Fibroblast of villous mesenchyme (primary cell): ENCODE measurements at regions not wholly inside any gene's neighbourhood (a gene's known extent, or its start where the extent isn't known, plus 50 kb on each side); places are given as distances from the start of the nearest gene placed in this dataset.
A peak's percentile ranks its signal among the peaks of the same experiment; 100 is the strongest.

Source experiments
- DNase-seq: peaks from one replicate; pipeline ENCODE4 v3.0.0-alpha.2; 2010; ENCODE audit warnings: low read depth
- H3K4me3 ChIP-seq: 2 replicates; pipeline ENCODE4 v1.5.1; 2011; ENCODE audit warnings: low read depth, mild to moderate bottlenecking, low read length
- TF ChIP-seq, protein P1 (sequence below): IDR thresholded peaks from 2 replicates; pipeline ENCODE4 v1.5.1; 2012; ENCODE audit warnings: low read depth, mild to moderate bottlenecking, low read length; ENCODE audit not compliant: insufficient read depth

GRCh38 chr19:29104605-29105241 lies 108.2 kb downstream of the UQCRFS1 start:
- H3K4me3 ChIP-seq = no peak overlapping the region
- TF ChIP-seq, protein P1, sequence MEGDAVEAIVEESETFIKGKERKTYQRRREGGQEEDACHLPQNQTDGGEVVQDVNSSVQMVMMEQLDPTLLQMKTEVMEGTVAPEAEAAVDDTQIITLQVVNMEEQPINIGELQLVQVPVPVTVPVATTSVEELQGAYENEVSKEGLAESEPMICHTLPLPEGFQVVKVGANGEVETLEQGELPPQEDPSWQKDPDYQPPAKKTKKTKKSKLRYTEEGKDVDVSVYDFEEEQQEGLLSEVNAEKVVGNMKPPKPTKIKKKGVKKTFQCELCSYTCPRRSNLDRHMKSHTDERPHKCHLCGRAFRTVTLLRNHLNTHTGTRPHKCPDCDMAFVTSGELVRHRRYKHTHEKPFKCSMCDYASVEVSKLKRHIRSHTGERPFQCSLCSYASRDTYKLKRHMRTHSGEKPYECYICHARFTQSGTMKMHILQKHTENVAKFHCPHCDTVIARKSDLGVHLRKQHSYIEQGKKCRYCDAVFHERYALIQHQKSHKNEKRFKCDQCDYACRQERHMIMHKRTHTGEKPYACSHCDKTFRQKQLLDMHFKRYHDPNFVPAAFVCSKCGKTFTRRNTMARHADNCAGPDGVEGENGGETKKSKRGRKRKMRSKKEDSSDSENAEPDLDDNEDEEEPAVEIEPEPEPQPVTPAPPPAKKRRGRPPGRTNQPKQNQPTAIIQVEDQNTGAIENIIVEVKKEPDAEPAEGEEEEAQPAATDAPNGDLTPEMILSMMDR = no peak
- no peak for DNase-seq

DNA sequence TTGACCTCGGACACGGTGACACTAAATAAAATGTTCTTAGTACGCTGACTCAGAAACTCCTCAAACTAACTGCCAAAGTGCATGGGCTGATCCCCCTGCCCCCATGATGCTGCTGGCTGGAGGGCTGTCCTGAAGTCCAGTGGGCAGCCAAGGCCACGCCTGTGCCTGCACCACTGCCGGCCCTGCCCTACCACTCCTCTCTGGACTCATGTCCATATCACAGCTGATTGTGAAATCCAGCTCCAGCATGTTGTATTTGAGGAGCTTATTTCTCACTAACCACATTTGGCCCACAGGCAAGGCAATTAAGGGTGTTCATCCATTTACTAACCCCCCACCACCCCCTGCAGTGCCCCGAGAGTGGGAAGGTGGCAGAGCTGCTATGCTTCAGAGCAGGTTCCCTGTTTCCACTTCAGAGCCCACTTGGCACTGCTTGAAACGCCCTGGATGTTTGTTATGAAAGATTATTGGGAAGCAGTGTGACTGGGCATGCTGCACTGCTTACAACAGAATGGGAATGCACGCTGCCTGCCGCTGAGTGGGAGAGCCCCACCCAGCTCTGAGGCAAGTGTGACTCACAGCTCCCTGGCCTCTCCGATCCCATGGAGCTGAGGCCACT lies 114.0 kb downstream of the UQCRFS1 start:
- no peak overlapping the region for H3K4me3 ChIP-seq
- DNase-seq = peak; percentile 13
- TF ChIP-seq, protein P1 = no peak

GRCh38 chr19:29098091-29098490 lies 114.9 kb downstream of the UQCRFS1 start:
- no peak overlapping the region for H3K4me3 ChIP-seq
- no peak for DNase-seq
- TF ChIP-seq, protein P1 = no peak

GRCh38 chr19:29096896-29097295 lies 116.1 kb downstream of the UQCRFS1 start:
- TF ChIP-seq, protein P1 = no peak
- H3K4me3 ChIP-seq = no peak overlapping the region
- DNase-seq = no peak

GRCh38 chr19:29093553-29093908 lies 119.4 kb downstream of the UQCRFS1 start:
- H3K4me3 ChIP-seq = no peak overlapping the region
- TF ChIP-seq, protein P1 = no peak
- DNase-seq = no peak

GRCh38 chr19:29092712-29093552 lies 120.0 kb downstream of the UQCRFS1 start:
- no peak for DNase-seq
- TF ChIP-seq, protein P1 = no peak
- H3K4me3 ChIP-seq = no peak overlapping the region
